Lower leg skin (tissue), 3 donors: ENCODE measurements at regions not wholly inside any gene's neighbourhood (a gene's known extent, or its start where the extent isn't known, plus 50 kb on each side); places are given as distances from the start of the nearest gene placed in this dataset.

Source experiments
- CTCF ChIP-seq, 3 donors: fragments of 450-650 bp; IDR thresholded peaks; one replicate each; pipeline ENCODE4 v1.5.1; 2016; ENCODE audit warnings: antibody characterized with exemption in 3 of 3, mild to moderate bottlenecking in 3 of 3, moderate library complexity in 2 of 3
- POLR2A ChIP-seq, 2 donors: fragments of 450-650 bp; IDR thresholded peaks; one replicate each; pipeline ENCODE4 v1.6.1; 2016 to 2017; ENCODE audit warnings: antibody characterized with exemption in 2 of 2, mild to moderate bottlenecking in 1 of 2, moderate library complexity in 1 of 2

GRCh38 chr16:22630242-22630641 is 119.6 kb downstream of the NPIPB5 start:
- TF ChIP-seq CTCF (IDR thresholded peaks at IDR 0.05) (no peak), POLR2A (IDR thresholded peaks at IDR 0.05) (no peak)
